GM21786 (cell line): ENCODE measurements at regions not wholly inside any gene's neighbourhood (a gene's known extent, or its start where the extent isn't known, plus 50 kb on each side); places are given as distances from the start of the nearest gene placed in this dataset.

Experiments used
- ATAC-seq: cut with Tn5 transposase; IDR thresholded peaks from one replicate; pipeline ENCODE4 v1.9.1; 2021; ENCODE audit not compliant: unreplicated experiment

- ATAC-seq, result no peak
Measured at GRCh38 chr5:121175986-121176385, 675.7 kb upstream of the FTMT start.

- no peak for ATAC-seq
Measured at GRCh38 chr5:121182788-121183490, 668.7 kb upstream of the FTMT start.

GRCh38 chr5:121188849-121189248, 662.8 kb upstream of the FTMT start:
- no peak for ATAC-seq

- no peak for ATAC-seq
Measured at GRCh38 chr5:121189342-121190305, 662.1 kb upstream of the FTMT start.

GRCh38 chr5:121199216-121199999, 652.3 kb upstream of the FTMT start:
- no peak for ATAC-seq

GRCh38 chr5:121218086-121218485, 633.6 kb upstream of the FTMT start:
- no peak for ATAC-seq

GRCh38 chr5:121221483-121221882, 630.2 kb upstream of the FTMT start:
- ATAC-seq, result no peak

GRCh38 chr5:121226765-121227164, 624.9 kb upstream of the FTMT start:
- ATAC-seq, result no peak

GRCh38 chr5:121239951-121240350, 611.7 kb upstream of the FTMT start:
- ATAC-seq, result no peak

- ATAC-seq, result no peak
Measured at GRCh38 chr5:121246971-121247370, 604.7 kb upstream of the FTMT start.

- ATAC-seq, result no peak
Measured at GRCh38 chr5:121251954-121252353, 599.7 kb upstream of the FTMT start.

- ATAC-seq, result no peak
Measured at GRCh38 chr5:121257621-121258020, 594.1 kb upstream of the FTMT start.

- no peak for ATAC-seq
Measured at GRCh38 chr5:121263456-121263855, 588.2 kb upstream of the FTMT start.

GRCh38 chr5:121264605-121265004, 587.1 kb upstream of the FTMT start:
- ATAC-seq, result no peak

GRCh38 chr5:121271546-121271945, 580.1 kb upstream of the FTMT start:
- no peak for ATAC-seq

GRCh38 chr5:121273833-121274433, 577.7 kb upstream of the FTMT start:
- ATAC-seq, result no peak

GRCh38 chr5:121279801-121280200, 571.9 kb upstream of the FTMT start:
- no peak for ATAC-seq

- no peak for ATAC-seq
Measured at GRCh38 chr5:121285801-121286521, 565.7 kb upstream of the FTMT start.

GRCh38 chr5:121288781-121289180, 562.9 kb upstream of the FTMT start:
- ATAC-seq, result no peak

- no peak for ATAC-seq
Measured at GRCh38 chr5:121292664-121293063, 559.0 kb upstream of the FTMT start.
